Large intestine (tissue), 3 donors: ENCODE measurements at regions not wholly inside any gene's neighbourhood (a gene's known extent, or its start where the extent isn't known, plus 50 kb on each side); places are given as distances from the start of the nearest gene placed in this dataset.
A peak's percentile ranks its signal among the peaks of the same experiment; 100 is the strongest.

ENCODE experiments used
- DNase-seq, 2 donors: peaks; one replicate each; pipeline versions ENCODE4 v3.0.0 to v3.0.0-alpha.2; 2013
- H3K27ac ChIP-seq: one replicate; pipeline ENCODE4 v1.5.1; 2013; ENCODE audit warnings: low read length
- H3K27me3 ChIP-seq: 2 replicates; pipeline ENCODE4 v1.6.1; 2013; ENCODE audit warnings: low read length; ENCODE audit not compliant: control insufficient read depth, insufficient read depth
- H3K36me3 ChIP-seq: 2 replicates; pipeline ENCODE4 v1.6.1; 2013; ENCODE audit warnings: low read length; ENCODE audit not compliant: control insufficient read depth, insufficient read depth
- H3K4me1 ChIP-seq: one replicate; pipeline ENCODE4 v1.6.1; 2013; ENCODE audit warnings: low read length; ENCODE audit not compliant: control insufficient read depth, insufficient read depth
- H3K4me3 ChIP-seq: one replicate; pipeline ENCODE4 v1.5.1; 2013; ENCODE audit warnings: low read length
- H3K9me3 ChIP-seq: one replicate; pipeline ENCODE4 v1.6.1; 2013; ENCODE audit warnings: mild to moderate bottlenecking, low read depth, low read length, moderate library complexity; ENCODE audit not compliant: control insufficient read depth
- WGBS: methylation state at CpG from one replicate; pipeline ENCODE4 v1.1.5; 2013; ENCODE audit warnings: low lambda C conversion rate; ENCODE audit not compliant: insufficient coverage; 5-methylcytosine and 5-hydroxymethylcytosine counted together

DNA sequence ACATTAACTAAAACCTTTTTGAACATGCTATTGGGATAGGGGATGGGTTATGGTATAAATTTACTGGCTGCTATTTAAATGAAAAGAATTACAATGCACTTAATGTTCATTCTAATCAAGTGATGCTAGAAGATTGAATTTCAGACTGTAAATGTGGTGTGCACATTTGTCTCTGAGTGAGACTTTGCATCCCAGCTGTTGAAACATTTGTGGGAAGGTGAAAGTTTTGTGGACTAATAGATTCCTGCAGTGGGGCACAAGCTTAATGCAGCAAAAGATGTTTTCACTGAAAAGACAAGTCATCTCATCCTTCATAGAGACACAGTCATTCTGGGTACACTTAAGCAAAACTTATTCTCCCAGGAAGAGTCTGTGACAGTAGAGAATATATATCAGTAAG, 323.6 kb downstream of the NFIB start:
- Histone ChIP-seq H3K27me3 (no peaks in the 10 kb centered on the region), H3K4me1 (no peaks in the 10 kb centered on the region), H3K4me3 (no peak overlapping the region), H3K27ac (no peak overlapping the region), H3K36me3 (no peaks in the 10 kb centered on the region), H3K9me3 (no peaks in the 10 kb centered on the region)
- DNase-seq = no peak

DNA sequence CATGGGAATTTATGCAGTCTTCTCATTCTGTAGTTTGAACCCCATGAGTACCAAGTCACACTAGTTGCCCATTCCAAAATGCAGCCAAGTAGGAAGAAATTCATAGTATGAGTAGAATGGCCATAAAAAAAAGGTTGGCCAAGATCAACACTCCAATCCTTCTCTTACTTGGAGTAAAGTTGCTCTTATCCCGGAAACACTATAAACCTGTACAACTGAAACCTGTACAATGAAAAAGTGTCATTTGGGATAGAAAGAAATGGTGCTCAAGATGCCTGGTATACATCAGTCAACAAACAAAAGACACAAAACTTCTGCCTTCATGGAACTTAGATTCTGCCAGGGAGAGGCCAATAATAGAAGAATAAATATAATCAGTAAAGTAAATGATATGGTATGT, 325.0 kb downstream of the NFIB start:
- no peaks in the 10 kb centered on the region for H3K27me3 ChIP-seq
- no CpG with 5 or more reads among the region's 1 CpG for WGBS
- no peaks in the 10 kb centered on the region for H3K9me3 ChIP-seq
- no peaks in the 10 kb centered on the region for H3K36me3 ChIP-seq
- H3K27ac ChIP-seq = no peak overlapping the region
- no peak overlapping the region for H3K4me3 ChIP-seq
- no peaks in the 10 kb centered on the region for H3K4me1 ChIP-seq
- DNase-seq = no peak

DNA sequence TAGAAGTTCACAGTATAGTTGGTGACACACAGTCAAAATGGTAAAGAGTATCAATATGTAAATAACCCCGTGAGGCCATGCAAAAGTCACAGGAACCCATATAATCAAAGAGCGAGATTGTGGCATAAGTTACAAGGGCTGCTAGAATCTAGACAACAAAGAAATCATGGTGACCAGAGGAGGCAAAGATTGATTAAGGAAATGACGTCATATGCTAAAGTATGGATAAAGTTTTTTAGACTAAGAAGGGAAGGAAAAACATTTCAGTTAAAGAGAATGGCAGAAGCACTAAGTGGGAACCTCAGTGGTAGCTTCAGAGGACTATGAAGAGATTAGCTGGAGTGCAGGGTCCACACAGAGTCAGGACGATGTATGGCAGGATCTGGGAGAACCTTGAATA, 330.3 kb downstream of the NFIB start:
- Histone ChIP-seq H3K4me1 (peaks cover 12% of the 10 kb centered on the region), H3K4me3 (no peak overlapping the region), H3K36me3 (no peaks in the 10 kb centered on the region), H3K27ac (no peak overlapping the region), H3K9me3 (no peaks in the 10 kb centered on the region), H3K27me3 (no peaks in the 10 kb centered on the region)
- DNase-seq = no peak
- 92% methylated on average over 3 of the region's 4 CpGs for WGBS

DNA sequence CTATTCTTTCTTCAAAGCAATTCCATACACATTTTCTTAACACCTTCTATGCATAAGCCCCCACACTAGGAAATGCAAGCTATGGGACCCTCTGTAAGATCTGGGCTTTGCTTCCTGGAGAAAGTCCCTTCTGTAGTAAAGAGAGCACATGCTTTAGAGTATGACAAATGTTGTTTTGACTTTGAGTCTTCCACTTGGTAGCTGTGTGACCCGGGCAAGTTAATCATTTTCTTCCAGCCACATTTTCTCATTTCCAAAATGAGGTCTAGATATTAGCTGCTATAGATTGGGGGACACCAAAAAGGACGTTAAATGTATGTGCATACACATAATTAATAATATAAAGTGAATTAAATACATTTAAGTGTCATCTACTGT, 334.0 kb downstream of the NFIB start:
- no peak overlapping the region for H3K4me3 ChIP-seq
- H3K9me3 ChIP-seq = no peaks in the 10 kb centered on the region
- 0% methylated on average over 1 of the region's 2 CpGs for WGBS
- no peaks in the 10 kb centered on the region for H3K36me3 ChIP-seq
- peak overlapping the region; percentile 9 for H3K27ac ChIP-seq
- no peaks in the 10 kb centered on the region for H3K27me3 ChIP-seq
- DNase-seq = no peak
- peaks cover 12% of the 10 kb centered on the region for H3K4me1 ChIP-seq

DNA sequence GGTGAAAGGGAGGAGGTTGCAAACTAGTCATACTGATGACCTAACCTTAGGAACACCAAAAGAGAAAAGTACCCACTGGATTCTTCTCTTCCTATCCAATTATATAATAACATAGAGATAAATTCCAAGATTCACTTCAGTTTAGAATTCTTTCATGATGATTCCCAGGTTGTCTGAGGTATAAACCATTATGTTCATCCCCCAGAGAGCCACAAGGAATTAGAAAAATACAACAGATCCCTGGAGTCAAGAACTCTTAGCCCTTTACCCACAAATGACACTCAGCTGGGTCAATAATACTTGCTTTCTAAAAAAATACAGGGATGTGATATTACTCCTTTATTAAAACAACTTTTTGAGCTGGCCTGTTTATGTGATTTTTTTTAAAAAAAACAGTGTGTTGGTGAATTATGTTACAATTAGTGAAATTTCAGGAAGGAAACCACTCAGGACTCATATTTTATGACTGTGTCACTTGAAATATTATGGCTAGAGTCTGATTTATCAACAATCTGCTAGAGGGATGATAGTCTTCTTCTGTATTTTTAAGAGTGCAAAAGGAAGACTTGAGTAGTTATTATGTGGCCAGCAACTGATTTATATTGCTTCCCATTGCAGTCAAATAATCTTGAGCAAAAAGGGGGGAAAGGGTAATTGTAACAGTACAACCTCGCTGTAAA, 338.2 kb downstream of the NFIB start:
- H3K36me3 ChIP-seq = no peaks in the 10 kb centered on the region
- H3K4me1 ChIP-seq = peaks cover 12% of the 10 kb centered on the region
- H3K9me3 ChIP-seq = no peaks in the 10 kb centered on the region
- no peak overlapping the region for H3K4me3 ChIP-seq
- H3K27me3 ChIP-seq = no peaks in the 10 kb centered on the region
- DNase-seq = no peak
- no CpG with 5 or more reads among the region's 1 CpG for WGBS
- no peak overlapping the region for H3K27ac ChIP-seq

DNA sequence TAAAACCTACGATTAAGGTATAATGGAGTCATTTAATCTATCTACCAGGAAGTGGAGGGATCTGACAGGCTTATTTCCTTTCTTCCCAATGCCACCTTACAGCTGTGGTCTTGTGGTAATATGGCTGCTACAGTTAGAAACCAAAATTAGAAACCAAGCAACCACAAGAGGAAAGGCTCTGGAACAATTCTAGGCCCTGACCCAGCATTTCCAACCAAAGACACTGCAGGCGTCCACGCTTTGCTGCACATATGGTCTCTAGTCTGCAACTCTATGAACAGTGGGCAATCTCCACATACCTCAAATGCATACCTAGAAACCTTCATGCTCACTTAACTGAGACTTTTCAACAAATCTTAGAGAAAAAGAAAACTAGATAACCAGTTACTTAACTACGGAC, 339.1 kb downstream of the NFIB start:
- H3K27me3 ChIP-seq = no peaks in the 10 kb centered on the region
- 100% methylated on average over 1 of the region's 4 CpGs for WGBS
- no peak for DNase-seq
- H3K9me3 ChIP-seq = no peaks in the 10 kb centered on the region
- H3K27ac ChIP-seq = no peak overlapping the region
- H3K4me3 ChIP-seq = no peak overlapping the region
- peaks cover 5% of the 10 kb centered on the region for H3K4me1 ChIP-seq
- no peaks in the 10 kb centered on the region for H3K36me3 ChIP-seq

DNA sequence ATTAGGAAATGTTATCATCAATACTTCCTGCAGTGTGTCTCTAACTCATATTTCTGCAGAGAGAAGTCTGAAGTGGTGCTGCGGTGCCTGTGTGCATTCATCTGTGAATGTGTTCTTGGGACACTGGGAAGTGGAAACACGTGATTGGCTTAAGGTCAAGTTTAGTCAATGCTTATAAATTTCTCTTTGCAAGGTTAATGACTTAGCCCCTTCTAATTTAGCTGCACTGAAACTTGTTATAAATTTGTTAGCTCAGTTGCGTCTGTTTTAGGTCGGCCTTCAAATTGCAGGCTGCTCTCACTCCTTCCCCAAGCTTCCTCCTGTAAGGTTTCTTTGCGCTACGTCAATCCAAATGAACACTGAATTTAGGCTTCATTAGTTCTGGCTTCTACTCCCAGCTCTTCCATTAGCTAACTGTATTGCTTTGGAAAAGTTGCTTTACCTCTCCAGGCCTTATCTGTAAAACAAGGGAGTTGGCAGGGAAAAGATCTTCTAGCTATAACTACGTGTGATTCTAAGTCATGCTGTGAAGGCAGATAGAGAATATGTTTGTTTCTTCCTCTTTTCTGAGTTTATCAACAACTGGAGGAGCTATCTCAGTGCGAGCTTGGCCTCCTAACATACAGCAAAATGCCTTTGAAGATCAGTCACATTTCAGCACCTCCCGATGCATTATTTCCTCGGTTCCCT, 341.8 kb downstream of the NFIB start:
- H3K27ac ChIP-seq = no peak overlapping the region
- H3K4me1 ChIP-seq = no peaks in the 10 kb centered on the region
- WGBS = 84% methylated on average over 5 of the region's 10 CpGs
- no peak for DNase-seq
- H3K4me3 ChIP-seq = no peak overlapping the region
- no peaks in the 10 kb centered on the region for H3K36me3 ChIP-seq
- no peaks in the 10 kb centered on the region for H3K9me3 ChIP-seq
- H3K27me3 ChIP-seq = no peaks in the 10 kb centered on the region

DNA sequence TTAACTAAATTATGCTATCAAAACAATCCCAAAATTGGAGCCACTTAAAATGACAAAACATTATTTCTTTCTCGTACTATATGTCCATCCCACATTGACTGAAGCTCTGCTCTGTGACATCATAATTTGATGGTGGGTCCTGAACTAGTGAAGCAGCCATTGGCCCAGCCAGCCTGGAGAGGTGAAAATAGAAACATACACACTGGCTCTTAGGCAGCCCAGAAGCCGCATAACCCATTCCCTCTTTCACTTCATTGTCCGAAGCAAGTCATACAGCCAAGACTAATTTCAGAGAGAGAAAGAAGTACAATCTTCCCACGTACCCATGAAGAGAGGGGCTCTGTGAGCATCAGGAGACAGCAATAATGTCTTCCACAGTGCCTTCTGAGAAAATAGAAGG, 342.5 kb downstream of the NFIB start:
- DNase-seq = no peak
- Histone ChIP-seq H3K36me3 (no peaks in the 10 kb centered on the region), H3K4me3 (no peak overlapping the region), H3K9me3 (no peaks in the 10 kb centered on the region), H3K27ac (no peak overlapping the region), H3K27me3 (no peaks in the 10 kb centered on the region), H3K4me1 (no peaks in the 10 kb centered on the region)
- no CpG with 5 or more reads among the region's 4 CpGs for WGBS

DNA sequence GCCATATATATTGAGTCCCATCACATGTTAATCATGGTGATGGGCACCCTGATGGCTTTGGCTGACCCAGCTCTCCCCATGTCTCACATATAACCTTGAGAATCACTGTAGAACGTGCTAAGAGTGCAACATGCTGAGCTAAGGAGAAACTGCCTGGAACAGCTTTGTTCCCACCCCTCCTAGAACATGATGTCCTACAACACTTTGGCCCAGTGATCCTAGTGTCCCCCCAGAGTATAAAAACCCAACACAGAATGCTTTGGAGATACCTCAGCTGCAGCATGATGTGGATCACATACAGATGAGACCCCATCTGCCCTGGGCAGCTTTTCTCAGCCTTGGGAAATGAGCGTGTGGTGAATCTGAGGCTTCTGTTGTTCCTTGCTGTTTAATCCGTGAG, 343.5 kb downstream of the NFIB start:
- Histone ChIP-seq H3K36me3 (no peaks in the 10 kb centered on the region), H3K27me3 (no peaks in the 10 kb centered on the region), H3K4me1 (no peaks in the 10 kb centered on the region), H3K9me3 (no peaks in the 10 kb centered on the region), H3K4me3 (no peak overlapping the region), H3K27ac (no peak overlapping the region)
- no CpG with 5 or more reads among the region's 3 CpGs for WGBS
- DNase-seq = no peak

DNA sequence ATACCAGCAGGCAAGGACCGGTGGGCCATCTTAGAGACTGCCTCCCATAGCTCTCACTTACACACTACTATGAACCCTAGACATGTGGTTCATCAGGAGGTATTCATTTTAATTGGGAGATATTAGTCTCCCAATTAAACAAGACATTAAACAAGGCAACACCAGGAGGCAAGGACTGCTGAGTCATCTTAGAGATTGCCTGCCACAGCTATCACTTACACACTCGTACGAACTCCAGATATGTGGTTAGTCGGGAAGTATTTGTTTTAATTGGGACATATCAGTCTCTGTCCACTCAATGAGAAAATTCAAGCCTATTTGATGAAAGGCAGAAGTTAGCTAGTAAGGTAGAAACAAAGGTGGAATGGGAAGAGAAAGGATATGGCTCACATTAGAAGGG, 343.9 kb downstream of the NFIB start:
- no peak for DNase-seq
- Histone ChIP-seq H3K36me3 (no peaks in the 10 kb centered on the region), H3K4me1 (no peaks in the 10 kb centered on the region), H3K27ac (no peak overlapping the region), H3K4me3 (no peak overlapping the region), H3K9me3 (no peaks in the 10 kb centered on the region), H3K27me3 (no peaks in the 10 kb centered on the region)
- WGBS = no CpG with 5 or more reads among the region's 4 CpGs

DNA sequence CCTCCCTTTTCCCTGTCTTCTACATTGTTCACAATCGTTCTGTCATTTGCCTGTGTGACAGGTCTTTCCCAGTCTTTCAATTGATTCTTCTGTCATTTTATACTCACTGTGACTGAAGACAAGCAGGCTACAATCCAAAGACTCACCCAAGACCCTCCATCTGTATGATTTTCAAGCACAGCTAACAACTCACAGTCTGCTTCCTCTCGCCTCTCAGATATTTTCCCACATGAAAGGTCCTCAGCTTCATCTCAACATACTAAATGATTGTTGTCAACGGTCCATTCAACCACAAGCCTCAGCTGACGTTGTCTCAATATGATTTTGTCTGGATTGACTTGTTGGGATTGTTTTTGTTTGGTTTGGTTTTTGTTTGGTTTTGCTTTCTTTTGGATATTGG, 346.5 kb downstream of the NFIB start:
- 70% methylated on average over 2 of the region's 4 CpGs for WGBS
- no peaks in the 10 kb centered on the region for H3K9me3 ChIP-seq
- H3K4me1 ChIP-seq = no peaks in the 10 kb centered on the region
- no peak overlapping the region for H3K4me3 ChIP-seq
- DNase-seq = no peak
- no peaks in the 10 kb centered on the region for H3K36me3 ChIP-seq
- no peaks in the 10 kb centered on the region for H3K27me3 ChIP-seq
- H3K27ac ChIP-seq = no peak overlapping the region
